BLaER1 (cell line): ENCODE measurements at regions not wholly inside any gene's neighbourhood (a gene's known extent, or its start where the extent isn't known, plus 50 kb on each side); places are given as distances from the start of the nearest gene placed in this dataset.
A peak's percentile ranks its signal among the peaks of the same experiment; 100 is the strongest.

Experiments used
- H3K27ac ChIP-seq: shearing (Covaris generic); formaldehyde crosslinking; 2 replicates; pipeline ENCODE4 v1.8.1; 2022
- H3K27me3 ChIP-seq: shearing (Covaris generic); formaldehyde crosslinking; 2 replicates; pipeline ENCODE4 v1.8.1; 2022
- H3K36me3 ChIP-seq: shearing (Covaris generic); formaldehyde crosslinking; 2 replicates; pipeline ENCODE4 v1.8.1; 2022
- H3K4me1 ChIP-seq: shearing (Covaris generic); formaldehyde crosslinking; 2 replicates; pipeline ENCODE4 v1.8.1; 2022
- H3K4me2 ChIP-seq: shearing (Covaris generic); formaldehyde crosslinking; 2 replicates; pipeline ENCODE4 v1.8.1; 2022
- H3K4me3 ChIP-seq: shearing (Covaris generic); formaldehyde crosslinking; 2 replicates; pipeline ENCODE4 v1.8.1; 2022
- H3K9ac ChIP-seq: shearing (Covaris generic); formaldehyde crosslinking; 2 replicates; pipeline ENCODE4 v1.8.1; 2022
- H3K9me3 ChIP-seq: shearing (Covaris generic); formaldehyde crosslinking; 2 replicates; pipeline ENCODE4 v1.8.1; 2022
- H4K20me1 ChIP-seq: shearing (Covaris generic); formaldehyde crosslinking; 2 replicates; pipeline ENCODE4 v1.8.1; 2022
- Cebpa-rat ChIP-seq: shearing (Covaris generic); IDR thresholded peaks from 2 replicates; pipeline ENCODE4 v1.8.1; 2022

GRCh38 chr6:148138573-148138972 is 204.1 kb upstream of the SASH1 start:
- no peak overlapping the region for H3K4me3 ChIP-seq
- no peaks in the 10 kb centered on the region for H3K36me3 ChIP-seq
- no peak for TF ChIP-seq Cebpa-rat

GRCh38 chr6:148140772-148141557 is 201.7 kb upstream of the SASH1 start:
- no peaks in the 10 kb centered on the region for H3K27me3 ChIP-seq
- no peaks in the 10 kb centered on the region for H3K36me3 ChIP-seq
- no peak overlapping the region for H3K9ac ChIP-seq
- no peak for TF ChIP-seq Cebpa-rat
- H3K9me3 ChIP-seq: peaks cover 10% of the 10 kb centered on the region
- peaks cover 17% of the 10 kb centered on the region for H3K4me1 ChIP-seq
- H3K4me3 ChIP-seq: no peak overlapping the region
- H4K20me1 ChIP-seq: no peaks in the 10 kb centered on the region
- H3K27ac ChIP-seq: no peak overlapping the region
- no peak overlapping the region for H3K4me2 ChIP-seq

More at GRCh38 chr6:148138573-148138972, 204.1 kb upstream of the SASH1 start:
- H4K20me1 ChIP-seq: no peaks in the 10 kb centered on the region
- H3K27ac ChIP-seq: no peak overlapping the region
- peaks cover 17% of the 10 kb centered on the region for H3K4me1 ChIP-seq
- H3K27me3 ChIP-seq: no peaks in the 10 kb centered on the region
- H3K9me3 ChIP-seq: peaks cover 10% of the 10 kb centered on the region
- H3K4me2 ChIP-seq: peak overlapping the region; percentile 58
- no peak overlapping the region for H3K9ac ChIP-seq

- no peak overlapping the region for H3K4me3 ChIP-seq
- H3K9me3 ChIP-seq: peaks cover 3% of the 10 kb centered on the region
- H3K27ac ChIP-seq: no peak overlapping the region
- H3K9ac ChIP-seq: no peak overlapping the region
- peaks cover 15% of the 10 kb centered on the region for H3K4me1 ChIP-seq
- H3K27me3 ChIP-seq: no peaks in the 10 kb centered on the region
- no peak for TF ChIP-seq Cebpa-rat
- no peaks in the 10 kb centered on the region for H3K36me3 ChIP-seq
- no peak overlapping the region for H3K4me2 ChIP-seq
- no peaks in the 10 kb centered on the region for H4K20me1 ChIP-seq
Measured at GRCh38 chr6:148142821-148143220, 199.8 kb upstream of the SASH1 start.

GRCh38 chr6:148143771-148144170 is 198.9 kb upstream of the SASH1 start:
- Histone ChIP-seq H3K4me1 (peaks cover 6% of the 10 kb centered on the region), H3K4me2 (no peak overlapping the region), H3K9me3 (no peaks in the 10 kb centered on the region), H3K27me3 (no peaks in the 10 kb centered on the region), H3K9ac (no peak overlapping the region), H3K36me3 (no peaks in the 10 kb centered on the region), H4K20me1 (no peaks in the 10 kb centered on the region), H3K27ac (no peak overlapping the region), H3K4me3 (no peak overlapping the region)
- TF ChIP-seq Cebpa-rat: no peak

GRCh38 chr6:148144917-148145521 is 197.6 kb upstream of the SASH1 start:
- H3K4me2 ChIP-seq: no peak overlapping the region
- no peak overlapping the region for H3K4me3 ChIP-seq
- H3K27ac ChIP-seq: no peak overlapping the region
- H3K4me1 ChIP-seq: no peaks in the 10 kb centered on the region
- no peaks in the 10 kb centered on the region for H4K20me1 ChIP-seq
- H3K36me3 ChIP-seq: no peaks in the 10 kb centered on the region
- no peaks in the 10 kb centered on the region for H3K9me3 ChIP-seq
- no peaks in the 10 kb centered on the region for H3K27me3 ChIP-seq
- TF ChIP-seq Cebpa-rat: no peak
- no peak overlapping the region for H3K9ac ChIP-seq

- Histone ChIP-seq H3K4me2 (no peak overlapping the region), H3K27me3 (no peaks in the 10 kb centered on the region), H3K4me3 (no peak overlapping the region), H3K36me3 (no peaks in the 10 kb centered on the region), H3K4me1 (no peaks in the 10 kb centered on the region), H3K9me3 (no peaks in the 10 kb centered on the region), H4K20me1 (no peaks in the 10 kb centered on the region), H3K9ac (no peak overlapping the region), H3K27ac (no peak overlapping the region)
- TF ChIP-seq Cebpa-rat: no peak
Measured at GRCh38 chr6:148146717-148147462, 195.7 kb upstream of the SASH1 start.

- Histone ChIP-seq H3K4me1 (no peaks in the 10 kb centered on the region), H3K36me3 (no peaks in the 10 kb centered on the region), H4K20me1 (no peaks in the 10 kb centered on the region), H3K27me3 (no peaks in the 10 kb centered on the region), H3K27ac (no peak overlapping the region), H3K4me2 (no peak overlapping the region), H3K9me3 (no peaks in the 10 kb centered on the region), H3K4me3 (no peak overlapping the region), H3K9ac (no peak overlapping the region)
- no peak for TF ChIP-seq Cebpa-rat
Measured at GRCh38 chr6:148147463-148147830, 195.2 kb upstream of the SASH1 start.

- Histone ChIP-seq H4K20me1 (no peaks in the 10 kb centered on the region), H3K27me3 (no peaks in the 10 kb centered on the region), H3K4me2 (no peak overlapping the region), H3K4me3 (no peak overlapping the region), H3K9ac (no peak overlapping the region), H3K36me3 (no peaks in the 10 kb centered on the region), H3K27ac (no peak overlapping the region), H3K4me1 (peaks cover 3% of the 10 kb centered on the region; the same call in 1 of the 2 replicates), H3K9me3 (no peaks in the 10 kb centered on the region)
- no peak for TF ChIP-seq Cebpa-rat
Measured at GRCh38 chr6:148151896-148152643, 190.6 kb upstream of the SASH1 start.

GRCh38 chr6:148154668-148155067 is 188.0 kb upstream of the SASH1 start:
- Histone ChIP-seq H3K9me3 (no peaks in the 10 kb centered on the region), H3K4me1 (peaks cover 9% of the 10 kb centered on the region; the same call in 1 of the 2 replicates), H3K4me2 (no peak overlapping the region), H4K20me1 (no peaks in the 10 kb centered on the region), H3K9ac (no peak overlapping the region), H3K4me3 (no peak overlapping the region), H3K27ac (no peak overlapping the region), H3K27me3 (no peaks in the 10 kb centered on the region), H3K36me3 (no peaks in the 10 kb centered on the region)
- no peak for TF ChIP-seq Cebpa-rat
